Naive thymus-derived CD4-positive, alpha-beta T cell (primary cell): ENCODE measurements at regions not wholly inside any gene's neighbourhood (a gene's known extent, or its start where the extent isn't known, plus 50 kb on each side); places are given as distances from the start of the nearest gene placed in this dataset.

Source experiments
- ATAC-seq: fragments of 150-1000 bp; cut with Tn5 transposase; 2 replicates; pipeline ENCODE4 v1.10.0; 2021; ENCODE audit warnings: mild to moderate bottlenecking, moderate library complexity
- CTCF ChIA-PET: fragments of 350-600 bp; sonication (Branson Sonifier 250); formaldehyde crosslinking; loops from one replicate; lab custom pipeline; 2021; ENCODE audit warnings: antibody characterized with exemption; lab: Charles Lee
- POLR2A ChIA-PET: fragments of 350-600 bp; sonication (Branson Sonifier 250); formaldehyde crosslinking; loops from one replicate; lab custom pipeline; 2021; ENCODE audit warnings: antibody characterized with exemption, inconsistent platforms; lab: Charles Lee
- DNase-seq, 9 donors: peaks; one replicate each; pipeline versions ENCODE4 v3.0.0 to v3.0.0-alpha.2; 2020 to 2022; ENCODE audit warnings: mixed read lengths in 1 of 9
- H3K27ac ChIP-seq: one replicate; pipeline ENCODE4 v1.7.0; 2013; ENCODE audit warnings: mild to moderate bottlenecking, low read depth, low read length, moderate library complexity
- H3K27me3 ChIP-seq, 2 donors: one replicate each; pipeline ENCODE4 v1.7.0; 2013; ENCODE audit warnings: low read length in 2 of 2, mild to moderate bottlenecking in 2 of 2, moderate library complexity in 2 of 2; ENCODE audit not compliant: control insufficient read depth in 2 of 2, insufficient read depth in 2 of 2
- H3K36me3 ChIP-seq, 3 experiments: 1 replicate in 2 of 3; 2 replicates in 1 of 3; pipeline ENCODE4 v1.7.0; 2013; ENCODE audit warnings: low read length in 3 of 3, mild to moderate bottlenecking in 3 of 3, moderate library complexity in 1 of 3; ENCODE audit not compliant: insufficient read depth in 3 of 3, control insufficient read depth in 2 of 3
- H3K4me1 ChIP-seq, 2 donors: one replicate each; pipeline ENCODE4 v1.7.0; 2013; ENCODE audit warnings: low read length in 2 of 2, mild to moderate bottlenecking in 2 of 2, moderate library complexity in 1 of 2; ENCODE audit not compliant: control insufficient read depth in 2 of 2, insufficient read depth in 2 of 2
- H3K4me3 ChIP-seq: 2 replicates; pipeline ENCODE4 v1.7.0; 2013; ENCODE audit warnings: mild to moderate bottlenecking, low read length
- H3K9me3 ChIP-seq, 3 experiments: 1 replicate in 2 of 3; 2 replicates in 1 of 3; pipeline ENCODE4 v1.7.0; 2013; ENCODE audit warnings: low read length in 3 of 3; ENCODE audit not compliant: control insufficient read depth in 2 of 3
- H3K27ac Mint-ChIP-seq, 9 donors: one replicate each; pipeline ENCODE4 v1.8.0; 2020 to 2022; ENCODE audit warnings: mixed read lengths in 9 of 9, mild to moderate bottlenecking in 8 of 9, moderate library complexity in 5 of 9, inconsistent platforms in 2 of 9
- H3K27me3 Mint-ChIP-seq, 5 donors: one replicate each; pipeline ENCODE4 v1.8.0; 2021 to 2022; ENCODE audit warnings: mixed read lengths in 5 of 5, mild to moderate bottlenecking in 1 of 5
- H3K36me3 Mint-ChIP-seq, 5 donors: one replicate each; pipeline ENCODE4 v1.8.0; 2020 to 2022; ENCODE audit warnings: mixed read lengths in 5 of 5, mild to moderate bottlenecking in 3 of 5, inconsistent platforms in 1 of 5
- H3K4me1 Mint-ChIP-seq, 7 donors: one replicate each; pipeline ENCODE4 v1.8.0; 2020 to 2022; ENCODE audit warnings: mixed read lengths in 7 of 7, mild to moderate bottlenecking in 3 of 7, inconsistent platforms in 1 of 7
- H3K4me3 Mint-ChIP-seq, 10 donors: one replicate each; pipeline ENCODE4 v1.8.0; 2020 to 2022; ENCODE audit warnings: mild to moderate bottlenecking in 10 of 10, mixed read lengths in 10 of 10, moderate library complexity in 6 of 10, inconsistent platforms in 2 of 10
- H3K9me3 Mint-ChIP-seq, 11 donors: one replicate each; pipeline ENCODE4 v1.8.0; 2020 to 2022; ENCODE audit warnings: mixed read lengths in 11 of 11, mild to moderate bottlenecking in 4 of 11, inconsistent platforms in 1 of 11, moderate library complexity in 1 of 11
- intact Hi-C, 2 donors: fragments of 100-400 bp; cut with micrococcal nuclease; formaldehyde crosslinking; loops; one replicate each; pipeline ENCODE4 v1.15.1; 2023

- ChIA-PET POLR2A (no interaction called here), CTCF (interaction anchor here (0.6 kb wide), 1 partner anchor 364 kb away, joined by 3 read pairs; no protein-coding TSS in a partner anchor)
- H3K4me1 ChIP-seq = no peaks in the 10 kb centered on the region
- intact Hi-C loops = no loop called here
- no peaks in the 10 kb centered on the region for H3K9me3 ChIP-seq
- H3K27ac Mint-ChIP-seq = no peak overlapping the region
- DNase-seq (no peak), ATAC-seq (no peak)
- H3K4me1 Mint-ChIP-seq = no peaks in the 10 kb centered on the region
- H3K36me3 Mint-ChIP-seq = no peaks in the 10 kb centered on the region
- H3K27me3 Mint-ChIP-seq = peaks cover 6 to 30% (median 12%) of the 10 kb centered on the region in 5 donors
- H3K36me3 ChIP-seq = no peaks in the 10 kb centered on the region
- no peaks in the 10 kb centered on the region for H3K27me3 ChIP-seq
- H3K27ac ChIP-seq = no peak overlapping the region
- H3K9me3 Mint-ChIP-seq = peaks cover 0 to 2% (median 0%) of the 10 kb centered on the region in 11 donors
- H3K4me3 Mint-ChIP-seq = no peak overlapping the region
- no peak overlapping the region for H3K4me3 ChIP-seq
Measured at GRCh38 chr9:88653911-88654310, 118.9 kb downstream of the NXNL2 start.

- intact Hi-C loops = no loop called here
- Mint-ChIP-seq H3K36me3 (no peaks in the 10 kb centered on the region), H3K4me3 (no peak overlapping the region), H3K4me1 (no peaks in the 10 kb centered on the region), H3K27me3 (peaks cover 5 to 19% (median 14%) of the 10 kb centered on the region in 5 donors), H3K9me3 (no peaks in the 10 kb centered on the region), H3K27ac (no peak overlapping the region)
- no peaks in the 10 kb centered on the region for H3K9me3 ChIP-seq
- H3K4me3 ChIP-seq = no peak overlapping the region
- no peaks in the 10 kb centered on the region for H3K4me1 ChIP-seq
- ATAC-seq = no peak
- ChIA-PET CTCF (no interaction called here), POLR2A (no interaction called here)
- no peak for DNase-seq
- no peak overlapping the region for H3K27ac ChIP-seq
- H3K36me3 ChIP-seq = no peaks in the 10 kb centered on the region
- no peaks in the 10 kb centered on the region for H3K27me3 ChIP-seq
Measured at GRCh38 chr9:88657893-88658292, 122.9 kb downstream of the NXNL2 start.

- no peaks in the 10 kb centered on the region for H3K36me3 ChIP-seq
- ATAC-seq = no peak
- Mint-ChIP-seq H3K4me3 (no peak overlapping the region), H3K9me3 (no peaks in the 10 kb centered on the region), H3K4me1 (no peaks in the 10 kb centered on the region), H3K27ac (no peak overlapping the region), H3K27me3 (peaks cover 5 to 19% (median 14%) of the 10 kb centered on the region in 5 donors), H3K36me3 (no peaks in the 10 kb centered on the region)
- no peak for DNase-seq
- intact Hi-C loops = no loop called here
- no peak overlapping the region for H3K4me3 ChIP-seq
- ChIA-PET CTCF (no interaction called here), POLR2A (no interaction called here)
- no peaks in the 10 kb centered on the region for H3K4me1 ChIP-seq
- H3K9me3 ChIP-seq = no peaks in the 10 kb centered on the region
- no peaks in the 10 kb centered on the region for H3K27me3 ChIP-seq
- H3K27ac ChIP-seq = no peak overlapping the region
Measured at GRCh38 chr9:88658311-88658822, 123.4 kb downstream of the NXNL2 start.

GRCh38 chr9:88659126-88659525, 124.1 kb downstream of the NXNL2 start:
- ChIA-PET CTCF (interaction anchor here (0.7 kb wide), 1 partner anchor 341 kb away, joined by 3 read pairs; no protein-coding TSS in a partner anchor), POLR2A (no interaction called here)
- Histone ChIP-seq H3K4me3 (no peak overlapping the region), H3K27me3 (no peaks in the 10 kb centered on the region), H3K4me1 (no peaks in the 10 kb centered on the region), H3K36me3 (no peaks in the 10 kb centered on the region), H3K9me3 (no peaks in the 10 kb centered on the region), H3K27ac (no peak overlapping the region)
- no peak overlapping the region for H3K4me3 Mint-ChIP-seq
- no peak for DNase-seq
- no peak for ATAC-seq
- no peaks in the 10 kb centered on the region for H3K4me1 Mint-ChIP-seq
- peaks cover 5 to 19% (median 14%) of the 10 kb centered on the region in 5 donors for H3K27me3 Mint-ChIP-seq
- H3K36me3 Mint-ChIP-seq = no peaks in the 10 kb centered on the region
- H3K9me3 Mint-ChIP-seq = peaks cover 0 to 2% (median 0%) of the 10 kb centered on the region in 11 donors
- H3K27ac Mint-ChIP-seq = no peak overlapping the region
- intact Hi-C loops = no loop called here

- H3K4me3 Mint-ChIP-seq = no peak overlapping the region
- ATAC-seq = no peak
- no peaks in the 10 kb centered on the region for H3K36me3 Mint-ChIP-seq
- no peaks in the 10 kb centered on the region for H3K9me3 ChIP-seq
- peaks cover 5 to 19% (median 12%) of the 10 kb centered on the region in 5 donors for H3K27me3 Mint-ChIP-seq
- DNase-seq = no peak
- H3K4me1 Mint-ChIP-seq = no peaks in the 10 kb centered on the region
- no peaks in the 10 kb centered on the region for H3K27me3 ChIP-seq
- H3K4me3 ChIP-seq = no peak overlapping the region
- H3K9me3 Mint-ChIP-seq = peaks cover 0 to 4% (median 0%) of the 10 kb centered on the region in 11 donors
- CTCF ChIA-PET = interaction anchor here (1.1 kb wide), 1 partner anchor 340 kb away, joined by 3 read pairs; no protein-coding TSS in a partner anchor
- no peaks in the 10 kb centered on the region for H3K4me1 ChIP-seq
- intact Hi-C loops = loop anchor here (5.0 to 10.0 kb wide), 2 partner anchors 342 to 344 kb away; no protein-coding TSS in a partner anchor
- no peaks in the 10 kb centered on the region for H3K36me3 ChIP-seq
- no peak overlapping the region for H3K27ac ChIP-seq
- no peak overlapping the region for H3K27ac Mint-ChIP-seq
- POLR2A ChIA-PET = no interaction called here
Measured at GRCh38 chr9:88660611-88661010, 125.6 kb downstream of the NXNL2 start.

- Histone ChIP-seq H3K27ac (no peak overlapping the region), H3K27me3 (no peaks in the 10 kb centered on the region), H3K4me1 (no peaks in the 10 kb centered on the region), H3K36me3 (no peaks in the 10 kb centered on the region), H3K9me3 (no peaks in the 10 kb centered on the region), H3K4me3 (no peak overlapping the region)
- ChIA-PET POLR2A (no interaction called here), CTCF (no interaction called here)
- H3K4me3 Mint-ChIP-seq = no peak overlapping the region
- no peak overlapping the region for H3K27ac Mint-ChIP-seq
- peaks cover 5 to 23% (median 10%) of the 10 kb centered on the region in 5 donors for H3K27me3 Mint-ChIP-seq
- no peaks in the 10 kb centered on the region for H3K4me1 Mint-ChIP-seq
- no peaks in the 10 kb centered on the region for H3K36me3 Mint-ChIP-seq
- ATAC-seq (no peak), DNase-seq (no peak)
- intact Hi-C loops = loop anchor here (5.0 to 10.0 kb wide), 2 partner anchors 341 to 343 kb away; no protein-coding TSS in a partner anchor
- H3K9me3 Mint-ChIP-seq = peaks cover 0 to 4% (median 0%) of the 10 kb centered on the region in 11 donors
Measured at GRCh38 chr9:88661759-88662158, 126.8 kb downstream of the NXNL2 start.
